HCT116 (cell line): ENCODE measurements at regions not wholly inside any gene's neighbourhood (a gene's known extent, or its start where the extent isn't known, plus 50 kb on each side); places are given as distances from the start of the nearest gene placed in this dataset.

ENCODE experiments used
- ATAC-seq: fragments of 200-7000 bp; cut with Tn5 transposase; 2 replicates; pipeline ENCODE4 v1.9.1; 2020; ENCODE audit warnings: mild to moderate bottlenecking, moderate library complexity
- BruUV-seq: library from RNA; stranded (reverse); fragments of 400-500 nt; replicated peaks from 2 replicates; lab custom pipeline; 2021; lab: Mats Ljungman, UMichigan
- CTCF ChIA-PET: fragments of 300-600 bp; sonication (Branson Sonifier 250); formaldehyde crosslinking; loops from one replicate; lab custom pipeline; 2021; ENCODE audit warnings: antibody characterized with exemption; lab: Charles Lee
- POLR2A ChIA-PET: fragments of 300-600, 350-600 bp; sonication (Branson Sonifier 250); formaldehyde crosslinking; loops from one replicate; lab custom pipeline; 2021; ENCODE audit warnings: antibody characterized with exemption; lab: Charles Lee
- RAD21 ChIA-PET, 2 experiments: fragments of 300-600 bp; sonication (Branson Sonifier 250); formaldehyde crosslinking; loops; one replicate each; lab custom pipeline; 2023; ENCODE audit warnings: low total read pairs in 2 of 2; ENCODE audit not compliant: uncharacterized antibody in 2 of 2, unreplicated experiment in 2 of 2, low non-redundant PET in 1 of 2; lab: Charles Lee
- DNase-seq: peaks from one replicate; pipeline ENCODE4 v3.0.0-alpha.2; 2010; ENCODE audit warnings: low read depth, low spot score
- H2AFZ ChIP-seq: fragments of 200-600 bp; shearing (Covaris generic), sonication (generic); 2 replicates; pipeline ENCODE4 v1.6.1; 2017; ENCODE audit warnings: low read depth, mixed run types, mixed read lengths, antibody characterized with exemption, low read length; ENCODE audit not compliant: poor library complexity, severe bottlenecking
- H3K27ac ChIP-seq: 2 replicates; pipeline ENCODE4 v1.5.1; 2012; ENCODE audit warnings: low read depth, low read length
- H3K27me3 ChIP-seq: fragments of 200-600 bp; sonication (generic); 2 replicates; pipeline ENCODE4 v1.6.1; 2016; ENCODE audit warnings: mixed run types, low read length, mixed read lengths; ENCODE audit not compliant: insufficient read depth
- H3K36me3 ChIP-seq, 2 experiments: fragments of 200-500 bp in 1 of 2; fragments of 200-600 bp in 1 of 2; sonication (Bioruptor generic) in 1 of 2; sonication (generic) in 1 of 2; 2 replicates each; pipeline versions ENCODE4 v1.5.1 to v1.6.1; 2014 to 2016; ENCODE audit warnings: low read length in 2 of 2, inconsistent platforms in 1 of 2, mixed read lengths in 1 of 2, mixed run types in 1 of 2; ENCODE audit not compliant: insufficient read depth in 2 of 2, control insufficient read depth in 1 of 2
- H3K4me1 ChIP-seq, 2 experiments: fragments of 200-600 bp in 1 of 2; sonication (generic) in 1 of 2; 2 replicates each; pipeline versions ENCODE4 v1.5.1 to v1.6.1; 2012 to 2017; ENCODE audit warnings: low read length in 2 of 2, inconsistent platforms in 1 of 2, mild to moderate bottlenecking in 1 of 2, mixed read lengths in 1 of 2, mixed run types in 1 of 2, moderate library complexity in 1 of 2; ENCODE audit not compliant: insufficient read depth in 2 of 2, control insufficient read depth in 1 of 2
- H3K4me2 ChIP-seq: fragments of 200-600 bp; sonication (generic); 2 replicates; pipeline ENCODE4 v1.6.1; 2017; ENCODE audit warnings: mixed run types, low read length, mixed read lengths
- H3K4me3 ChIP-seq, 2 experiments: fragments of 200-600 bp in 1 of 2; sonication (generic) in 1 of 2; replicated peaks in 1 of 2; 2 replicates each; pipeline ENCODE4 v1.5.1; 2011 to 2016; ENCODE audit warnings: low read length in 2 of 2, control low read depth in 1 of 2, low read depth in 1 of 2, mild to moderate bottlenecking in 1 of 2, mixed read lengths in 1 of 2, mixed run types in 1 of 2
- H3K79me2 ChIP-seq: fragments of 200-600 bp; sonication (generic); 2 replicates; pipeline ENCODE4 v1.6.1; 2017; ENCODE audit warnings: mild to moderate bottlenecking, mixed run types, low read length, moderate library complexity, mixed read lengths; ENCODE audit not compliant: insufficient read depth
- H3K9ac ChIP-seq: fragments of 200-600 bp; sonication (generic); 2 replicates; pipeline ENCODE4 v1.6.1; 2016; ENCODE audit warnings: low read length, mixed read lengths
- H3K9me2 ChIP-seq: fragments of 200-600 bp; sonication (generic), shearing (Covaris generic); 2 replicates; pipeline ENCODE4 v1.6.1; 2017; ENCODE audit warnings: mixed run types, mild to moderate bottlenecking, moderate library complexity; ENCODE audit not compliant: insufficient read depth
- H3K9me3 ChIP-seq, 2 experiments: fragments of 200-500 bp in 1 of 2; fragments of 200-600 bp in 1 of 2; sonication (Bioruptor generic) in 1 of 2; sonication (generic) in 1 of 2; 2 replicates each; pipeline ENCODE4 v1.6.1; 2014 to 2017; ENCODE audit warnings: low read length in 2 of 2, mixed read lengths in 2 of 2, inconsistent platforms in 1 of 2, low read depth in 1 of 2, mild to moderate bottlenecking in 1 of 2, mixed run types in 1 of 2, moderate library complexity in 1 of 2; ENCODE audit not compliant: control insufficient read depth in 1 of 2, insufficient read depth in 1 of 2
- H4K20me1 ChIP-seq: fragments of 200-600 bp; sonication (generic), shearing (Covaris generic); 2 replicates; pipeline ENCODE4 v1.6.1; 2017; ENCODE audit warnings: mixed run types, mild to moderate bottlenecking, moderate library complexity; ENCODE audit not compliant: insufficient read depth
- CEBPB ChIP-seq: IDR thresholded peaks from 2 replicates; pipeline ENCODE4 v1.6.1; 2012; ENCODE audit warnings: low read depth
- EGR1 ChIP-seq: IDR thresholded peaks from 2 replicates; pipeline ENCODE4 v1.6.1; 2012; ENCODE audit warnings: low read depth
- ELF1 ChIP-seq: IDR thresholded peaks from 2 replicates; pipeline ENCODE4 v1.6.1; 2012; ENCODE audit warnings: low read depth, borderline replicate concordance
- EZH2 ChIP-seq: fragments of 200-600 bp; sonication (generic); IDR thresholded peaks from 2 replicates; pipeline ENCODE4 v1.6.1; 2017; ENCODE audit warnings: antibody characterized with exemption, mixed run types
- EZH2phosphoT487 ChIP-seq: fragments of 200-600 bp; IDR thresholded peaks from 2 replicates; pipeline ENCODE4 v1.6.1; 2018; ENCODE audit warnings: antibody characterized with exemption, borderline replicate concordance
- FOSL1 ChIP-seq: IDR thresholded peaks from 2 replicates; pipeline ENCODE4 v1.6.1; 2012; ENCODE audit warnings: low read depth
- JUND ChIP-seq: IDR thresholded peaks from 2 replicates; pipeline ENCODE4 v1.6.1; 2012
- POLR2AphosphoS5 ChIP-seq: IDR thresholded peaks from 2 replicates; pipeline ENCODE4 v1.6.1; 2011; ENCODE audit warnings: mild to moderate bottlenecking, low read depth, low read length, moderate library complexity
- RAD21 ChIP-seq: IDR thresholded peaks from 2 replicates; pipeline ENCODE4 v1.6.1; 2012; ENCODE audit warnings: low read depth, mild to moderate bottlenecking
- SIN3A ChIP-seq: IDR thresholded peaks from 2 replicates; pipeline ENCODE4 v1.6.1; 2012; ENCODE audit warnings: low read depth
- TCF7L2 ChIP-seq: IDR thresholded peaks from 2 replicates; pipeline ENCODE4 v1.7.0; 2011; ENCODE audit warnings: borderline replicate concordance, inconsistent platforms; ENCODE audit not compliant: insufficient read depth, insufficient read length; ENCODE audit errors: extremely low read depth
- YY1 ChIP-seq: IDR thresholded peaks from 2 replicates; pipeline ENCODE4 v1.6.1; 2011; ENCODE audit warnings: low read length, low read depth, moderate library complexity, mild to moderate bottlenecking; ENCODE audit not compliant: insufficient replicate concordance; ENCODE audit errors: extremely low read depth
- ZNF274 ChIP-seq: fragments of 200-500 bp; sonication (Bioruptor generic); IDR thresholded peaks from 2 replicates; pipeline ENCODE4 v1.6.1; 2014; ENCODE audit warnings: mild to moderate bottlenecking, low read depth, low read length, inconsistent platforms
- intact Hi-C: fragments of 100-400 bp; cut with micrococcal nuclease; formaldehyde crosslinking; loops from 2 replicates; pipeline ENCODE4 v1.10.0; 2022
- TF ChIP-seq, protein P1 (sequence below), 3 experiments: fragments of 200-600 bp in 1 of 3; sonication (generic) in 1 of 3; IDR thresholded peaks in 2 of 3; conservative IDR thresholded peaks in 1 of 3; 2 replicates each; pipeline ENCODE4 v1.5.1; 2012 to 2017; ENCODE audit warnings: low read depth in 2 of 3, low read length in 2 of 3, antibody characterized with exemption in 1 of 3, borderline replicate concordance in 1 of 3, control low read depth in 1 of 3, mild to moderate bottlenecking in 1 of 3, mixed read lengths in 1 of 3, mixed run types in 1 of 3, moderate library complexity in 1 of 3; ENCODE audit not compliant: insufficient read depth in 1 of 3
- TF ChIP-seq, protein P2 (sequence below): IDR thresholded peaks from 2 replicates; pipeline ENCODE4 v1.6.1; 2012; ENCODE audit warnings: low read depth
- TF ChIP-seq, protein P3 (sequence below): IDR thresholded peaks from 2 replicates; pipeline ENCODE4 v1.6.1; 2011; ENCODE audit warnings: mild to moderate bottlenecking, low read length, moderate library complexity; ENCODE audit not compliant: insufficient replicate concordance; ENCODE audit errors: extremely low read depth
- TF ChIP-seq, protein P4 (sequence below): IDR thresholded peaks from 2 replicates; pipeline ENCODE4 v1.6.1; 2012

DNA sequence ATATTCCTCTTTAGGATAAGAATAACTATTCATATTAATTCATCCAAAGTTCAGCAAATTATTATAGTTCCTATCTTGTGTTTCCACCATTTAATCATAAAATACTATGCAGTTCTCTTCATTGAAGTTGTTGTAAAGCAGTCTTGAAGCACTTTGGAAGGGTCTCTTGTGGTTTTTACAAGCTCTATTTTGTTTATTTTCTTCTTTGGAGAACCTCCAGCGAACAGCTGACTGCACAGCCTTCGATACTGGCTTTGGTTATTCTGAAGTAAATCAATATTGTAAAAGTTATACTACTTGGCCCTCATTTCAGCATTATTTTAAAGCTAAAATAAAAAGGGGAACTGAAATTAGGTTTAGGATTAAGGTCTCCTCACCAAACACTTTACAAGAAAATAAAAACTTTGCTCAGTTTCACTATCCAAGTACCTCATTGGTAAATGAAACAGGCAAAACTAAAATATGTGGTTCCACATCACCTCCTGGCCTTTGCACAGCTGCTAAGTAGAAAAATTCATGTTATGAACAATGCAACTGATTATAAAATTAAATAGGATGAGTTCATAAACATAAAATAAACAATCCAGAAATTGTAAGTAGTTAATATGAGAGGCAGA, 1629.2 kb upstream of the ADGRL3 start:
- H3K9ac ChIP-seq = no peak overlapping the region
- DNase-seq (no peak), ATAC-seq (no peak)
- no peak overlapping the region for H2AFZ ChIP-seq
- no peak for TF ChIP-seq SIN3A
- TF ChIP-seq YY1 = no peak
- no peak for TF ChIP-seq ELF1
- no peak for TF ChIP-seq TCF7L2
- no peak for TF ChIP-seq JUND
- no peak for TF ChIP-seq CEBPB
- no peak for TF ChIP-seq EZH2
- no peak for TF ChIP-seq EZH2phosphoT487
- TF ChIP-seq, protein P1, sequence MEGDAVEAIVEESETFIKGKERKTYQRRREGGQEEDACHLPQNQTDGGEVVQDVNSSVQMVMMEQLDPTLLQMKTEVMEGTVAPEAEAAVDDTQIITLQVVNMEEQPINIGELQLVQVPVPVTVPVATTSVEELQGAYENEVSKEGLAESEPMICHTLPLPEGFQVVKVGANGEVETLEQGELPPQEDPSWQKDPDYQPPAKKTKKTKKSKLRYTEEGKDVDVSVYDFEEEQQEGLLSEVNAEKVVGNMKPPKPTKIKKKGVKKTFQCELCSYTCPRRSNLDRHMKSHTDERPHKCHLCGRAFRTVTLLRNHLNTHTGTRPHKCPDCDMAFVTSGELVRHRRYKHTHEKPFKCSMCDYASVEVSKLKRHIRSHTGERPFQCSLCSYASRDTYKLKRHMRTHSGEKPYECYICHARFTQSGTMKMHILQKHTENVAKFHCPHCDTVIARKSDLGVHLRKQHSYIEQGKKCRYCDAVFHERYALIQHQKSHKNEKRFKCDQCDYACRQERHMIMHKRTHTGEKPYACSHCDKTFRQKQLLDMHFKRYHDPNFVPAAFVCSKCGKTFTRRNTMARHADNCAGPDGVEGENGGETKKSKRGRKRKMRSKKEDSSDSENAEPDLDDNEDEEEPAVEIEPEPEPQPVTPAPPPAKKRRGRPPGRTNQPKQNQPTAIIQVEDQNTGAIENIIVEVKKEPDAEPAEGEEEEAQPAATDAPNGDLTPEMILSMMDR (IDR thresholded peaks at IDR 0.05 in 2 of 3, conservative IDR thresholded peaks at IDR 0.05 in 1 of 3; ENCODE audit: borderline replicate concordance in 1 of 3, insufficient read depth in 1 of 3, low read depth in 2 of 3, low read length in 2 of 3) = no peak
- no peak for TF ChIP-seq ZNF274
- TF ChIP-seq, protein P2, sequence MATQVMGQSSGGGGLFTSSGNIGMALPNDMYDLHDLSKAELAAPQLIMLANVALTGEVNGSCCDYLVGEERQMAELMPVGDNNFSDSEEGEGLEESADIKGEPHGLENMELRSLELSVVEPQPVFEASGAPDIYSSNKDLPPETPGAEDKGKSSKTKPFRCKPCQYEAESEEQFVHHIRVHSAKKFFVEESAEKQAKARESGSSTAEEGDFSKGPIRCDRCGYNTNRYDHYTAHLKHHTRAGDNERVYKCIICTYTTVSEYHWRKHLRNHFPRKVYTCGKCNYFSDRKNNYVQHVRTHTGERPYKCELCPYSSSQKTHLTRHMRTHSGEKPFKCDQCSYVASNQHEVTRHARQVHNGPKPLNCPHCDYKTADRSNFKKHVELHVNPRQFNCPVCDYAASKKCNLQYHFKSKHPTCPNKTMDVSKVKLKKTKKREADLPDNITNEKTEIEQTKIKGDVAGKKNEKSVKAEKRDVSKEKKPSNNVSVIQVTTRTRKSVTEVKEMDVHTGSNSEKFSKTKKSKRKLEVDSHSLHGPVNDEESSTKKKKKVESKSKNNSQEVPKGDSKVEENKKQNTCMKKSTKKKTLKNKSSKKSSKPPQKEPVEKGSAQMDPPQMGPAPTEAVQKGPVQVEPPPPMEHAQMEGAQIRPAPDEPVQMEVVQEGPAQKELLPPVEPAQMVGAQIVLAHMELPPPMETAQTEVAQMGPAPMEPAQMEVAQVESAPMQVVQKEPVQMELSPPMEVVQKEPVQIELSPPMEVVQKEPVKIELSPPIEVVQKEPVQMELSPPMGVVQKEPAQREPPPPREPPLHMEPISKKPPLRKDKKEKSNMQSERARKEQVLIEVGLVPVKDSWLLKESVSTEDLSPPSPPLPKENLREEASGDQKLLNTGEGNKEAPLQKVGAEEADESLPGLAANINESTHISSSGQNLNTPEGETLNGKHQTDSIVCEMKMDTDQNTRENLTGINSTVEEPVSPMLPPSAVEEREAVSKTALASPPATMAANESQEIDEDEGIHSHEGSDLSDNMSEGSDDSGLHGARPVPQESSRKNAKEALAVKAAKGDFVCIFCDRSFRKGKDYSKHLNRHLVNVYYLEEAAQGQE = no peak
- TF ChIP-seq EGR1 = no peak
- TF ChIP-seq, protein P3, sequence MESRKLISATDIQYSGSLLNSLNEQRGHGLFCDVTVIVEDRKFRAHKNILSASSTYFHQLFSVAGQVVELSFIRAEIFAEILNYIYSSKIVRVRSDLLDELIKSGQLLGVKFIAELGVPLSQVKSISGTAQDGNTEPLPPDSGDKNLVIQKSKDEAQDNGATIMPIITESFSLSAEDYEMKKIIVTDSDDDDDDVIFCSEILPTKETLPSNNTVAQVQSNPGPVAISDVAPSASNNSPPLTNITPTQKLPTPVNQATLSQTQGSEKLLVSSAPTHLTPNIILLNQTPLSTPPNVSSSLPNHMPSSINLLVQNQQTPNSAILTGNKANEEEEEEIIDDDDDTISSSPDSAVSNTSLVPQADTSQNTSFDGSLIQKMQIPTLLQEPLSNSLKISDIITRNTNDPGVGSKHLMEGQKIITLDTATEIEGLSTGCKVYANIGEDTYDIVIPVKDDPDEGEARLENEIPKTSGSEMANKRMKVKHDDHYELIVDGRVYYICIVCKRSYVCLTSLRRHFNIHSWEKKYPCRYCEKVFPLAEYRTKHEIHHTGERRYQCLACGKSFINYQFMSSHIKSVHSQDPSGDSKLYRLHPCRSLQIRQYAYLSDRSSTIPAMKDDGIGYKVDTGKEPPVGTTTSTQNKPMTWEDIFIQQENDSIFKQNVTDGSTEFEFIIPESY = no peak
- no peak for TF ChIP-seq RAD21
- no peak for TF ChIP-seq FOSL1
- TF ChIP-seq, protein P4, sequence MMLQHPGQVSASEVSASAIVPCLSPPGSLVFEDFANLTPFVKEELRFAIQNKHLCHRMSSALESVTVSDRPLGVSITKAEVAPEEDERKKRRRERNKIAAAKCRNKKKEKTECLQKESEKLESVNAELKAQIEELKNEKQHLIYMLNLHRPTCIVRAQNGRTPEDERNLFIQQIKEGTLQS = no peak
- no peak for TF ChIP-seq POLR2AphosphoS5
- POLR2A ChIA-PET = no interaction called here
- CTCF ChIA-PET = no interaction called here
- no peak overlapping the region for H3K4me2 ChIP-seq
- no TSS peak for BruUV-seq
- H4K20me1 ChIP-seq = no peaks in the 10 kb centered on the region
- RAD21 ChIA-PET = interaction anchor here in 1 of 2 experiments (0.6 kb wide), 1 partner anchor 1883 kb away, joined by 3 read pairs; no protein-coding TSS in a partner anchor
- H3K9me2 ChIP-seq = no peaks in the 10 kb centered on the region
- H3K4me1 ChIP-seq = no peaks in the 10 kb centered on the region
- no peaks in the 10 kb centered on the region for H3K79me2 ChIP-seq
- H3K27ac ChIP-seq = no peak overlapping the region
- no peaks in the 10 kb centered on the region for H3K36me3 ChIP-seq
- H3K4me3 ChIP-seq = no peak overlapping the region
- no peaks in the 10 kb centered on the region for H3K27me3 ChIP-seq
- intact Hi-C loops = no loop called here
- H3K9me3 ChIP-seq = peaks cover 12 to 18% of the 10 kb centered on the region in 2 experiments; a peak in 2 of 4 replicates
